NCI-H146 treated with DMSO at 0.1 percent for 48 hours (cell line): ENCODE measurements at regions not wholly inside any gene's neighbourhood (a gene's known extent, or its start where the extent isn't known, plus 50 kb on each side); places are given as distances from the start of the nearest gene placed in this dataset.
"Not testable (repeated sequence)": the region's sequence is repeated elsewhere in the genome, so short reads cannot be mapped to it uniquely, and the experiment has no call there.

Source experiments
- DNase-seq: peaks from one replicate; lab custom pipeline; 2025; ENCODE audit not compliant: unreplicated experiment; lab: John Stamatoyannopoulos, UW

GRCh38 chr4:152200511-152201333, 335.2 kb downstream of the FBXW7 start:
- DNase-seq: no peak

GRCh38 chr4:152197211-152197610, 338.7 kb downstream of the FBXW7 start:
- no peak for DNase-seq

GRCh38 chr4:152195888-152196287, 340.0 kb downstream of the FBXW7 start:
- no peak for DNase-seq

- DNase-seq: no peak
Measured at GRCh38 chr4:152193059-152193458, 342.8 kb downstream of the FBXW7 start.

GRCh38 chr4:152190907-152191306, 345.0 kb downstream of the FBXW7 start:
- DNase-seq: no peak

GRCh38 chr4:152189451-152190179, 346.3 kb downstream of the FBXW7 start:
- DNase-seq: peak; percentile 74

GRCh38 chr4:152188801-152189200, 347.1 kb downstream of the FBXW7 start:
- DNase-seq: no peak

- no peak for DNase-seq
Measured at GRCh38 chr4:152187693-152188092, 348.2 kb downstream of the FBXW7 start.

GRCh38 chr4:152185786-152186550, 349.9 kb downstream of the FBXW7 start:
- no peak for DNase-seq

- no peak for DNase-seq
Measured at GRCh38 chr4:152181150-152181549, 354.7 kb downstream of the FBXW7 start.

GRCh38 chr4:152180369-152180768, 355.5 kb downstream of the FBXW7 start:
- DNase-seq: no peak

GRCh38 chr4:152177538-152177937, 358.4 kb downstream of the FBXW7 start:
- not testable (repeated sequence) for DNase-seq

GRCh38 chr4:152176627-152177214, 359.2 kb downstream of the FBXW7 start:
- no peak for DNase-seq

GRCh38 chr4:152175586-152175985, 360.3 kb downstream of the FBXW7 start:
- no peak for DNase-seq

GRCh38 chr4:152172146-152172545, 363.7 kb downstream of the FBXW7 start:
- peak; percentile 94 for DNase-seq

- DNase-seq: no peak
Measured at GRCh38 chr4:152171556-152171955, 364.3 kb downstream of the FBXW7 start.

GRCh38 chr4:152169683-152170082, 366.2 kb downstream of the FBXW7 start:
- no peak for DNase-seq

- DNase-seq: no peak
Measured at GRCh38 chr4:152168987-152169616, 366.8 kb downstream of the FBXW7 start.

GRCh38 chr4:152166567-152166966, 369.3 kb downstream of the FBXW7 start:
- no peak for DNase-seq

- no peak for DNase-seq
Measured at GRCh38 chr4:152165846-152166245, 370.0 kb downstream of the FBXW7 start.

GRCh38 chr4:152165146-152165545, 370.7 kb downstream of the FBXW7 start:
- DNase-seq: no peak
